Natural killer cell (primary cell): ENCODE measurements at regions not wholly inside any gene's neighbourhood (a gene's known extent, or its start where the extent isn't known, plus 50 kb on each side); places are given as distances from the start of the nearest gene placed in this dataset.
"Not testable (repeated sequence)": the region's sequence is repeated elsewhere in the genome, so short reads cannot be mapped to it uniquely, and the experiment has no call there.

ENCODE experiments used
- ATAC-seq, 3 donors: fragments of 150-1000 bp in 2 of 3; fragments of 200-7000 bp in 1 of 3; cut with Tn5 transposase; 1 replicate in 1 of 3; 2 replicates in 2 of 3; pipeline ENCODE4 v1.10.0; 2021; ENCODE audit warnings: mild to moderate bottlenecking in 2 of 3, moderate library complexity in 2 of 3
- DNase-seq, 2 donors: peaks; one replicate each; pipeline versions ENCODE4 v3.0.0 to v3.0.0-alpha.2; 2013 to 2021; ENCODE audit warnings: mixed read lengths in 1 of 2
- H3K27ac ChIP-seq: one replicate; pipeline ENCODE4 v1.5.1; 2013; ENCODE audit warnings: mild to moderate bottlenecking, low read length
- H3K27me3 ChIP-seq: one replicate; pipeline ENCODE4 v1.6.1; 2013; ENCODE audit warnings: low read length; ENCODE audit not compliant: control insufficient read depth, insufficient read depth
- H3K36me3 ChIP-seq: one replicate; pipeline ENCODE4 v1.6.1; 2013; ENCODE audit warnings: low read length; ENCODE audit not compliant: control insufficient read depth, insufficient read depth
- H3K4me1 ChIP-seq: one replicate; pipeline ENCODE4 v1.6.1; 2013; ENCODE audit warnings: low read length; ENCODE audit not compliant: control insufficient read depth, insufficient read depth
- H3K4me3 ChIP-seq: one replicate; pipeline ENCODE4 v1.5.1; 2013; ENCODE audit warnings: low read length
- H3K9me3 ChIP-seq: one replicate; pipeline ENCODE4 v1.6.1; 2013; ENCODE audit warnings: low read length; ENCODE audit not compliant: control insufficient read depth, insufficient read depth
- H3K27ac Mint-ChIP-seq, 2 donors: one replicate each; pipeline ENCODE4 v1.8.0; 2022; ENCODE audit warnings: mild to moderate bottlenecking in 2 of 2, mixed read lengths in 2 of 2, moderate library complexity in 1 of 2
- H3K27me3 Mint-ChIP-seq, 2 donors: one replicate each; pipeline ENCODE4 v1.8.0; 2022; ENCODE audit warnings: low read depth in 2 of 2, mixed read lengths in 2 of 2
- H3K36me3 Mint-ChIP-seq: one replicate; pipeline ENCODE4 v1.8.0; 2022; ENCODE audit warnings: mixed read lengths
- H3K4me1 Mint-ChIP-seq, 2 donors: one replicate each; pipeline ENCODE4 v1.8.0; 2022; ENCODE audit warnings: mixed read lengths in 2 of 2
- H3K4me3 Mint-ChIP-seq: one replicate; pipeline ENCODE4 v1.8.0; 2022; ENCODE audit warnings: mild to moderate bottlenecking, moderate library complexity, mixed read lengths
- H3K9me3 Mint-ChIP-seq, 2 donors: one replicate each; pipeline ENCODE4 v1.8.0; 2022; ENCODE audit warnings: mixed read lengths in 2 of 2
- CTCF ChIP-seq: fragments of 200-600 bp; IDR thresholded peaks from one replicate; pipeline ENCODE4 v1.8.0; 2022; ENCODE audit warnings: antibody characterized with exemption
- WGBS: methylation state at CpG from one replicate; pipeline ENCODE4 v1.1.7; 2013; ENCODE audit warnings: missing lambda C conversion rate; ENCODE audit not compliant: insufficient coverage; 5-methylcytosine and 5-hydroxymethylcytosine counted together
- intact Hi-C: fragments of 100-400 bp; cut with micrococcal nuclease; formaldehyde crosslinking; loops from one replicate; pipeline ENCODE4 v1.14.2; 2022

DNA sequence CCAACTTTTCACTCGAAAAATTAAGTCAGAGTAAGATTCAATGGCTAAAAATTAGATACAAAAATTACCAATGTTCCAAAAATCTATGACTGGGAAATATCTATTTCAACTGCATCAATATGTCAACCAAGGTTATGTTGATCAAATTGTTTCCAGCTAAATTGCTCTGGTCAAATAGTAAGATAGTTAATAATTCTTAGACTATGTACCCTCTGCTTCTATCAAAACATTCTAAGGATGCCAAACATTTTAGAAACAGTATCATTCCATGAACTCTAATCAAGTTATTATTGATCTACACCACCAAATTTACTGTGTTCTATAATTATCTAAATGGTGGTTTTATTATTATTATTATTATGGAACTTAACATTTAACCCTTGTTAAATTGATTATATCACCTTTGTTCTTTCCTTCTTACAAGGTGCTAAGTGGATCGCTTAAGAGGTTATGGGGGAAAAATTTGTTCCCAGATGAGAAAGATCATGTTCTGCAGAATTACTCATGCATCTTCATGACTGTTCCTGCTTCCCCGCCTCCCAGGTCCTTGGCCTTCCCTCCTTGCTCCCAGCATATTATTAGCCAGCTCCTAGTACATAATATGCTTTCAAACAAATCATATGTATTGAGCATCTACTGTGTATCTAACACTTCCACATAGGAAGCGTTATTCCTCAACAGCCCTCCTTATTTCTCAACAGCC, 240.5 kb upstream of the KRR1 start:
- Mint-ChIP-seq H3K4me1 (peaks cover 0 to 16% of the 10 kb centered on the region in 2 donors), H3K27ac (no peak overlapping the region), H3K9me3 (no peaks in the 10 kb centered on the region), H3K4me3 (no peak overlapping the region), H3K36me3 (no peaks in the 10 kb centered on the region), H3K27me3 (peaks cover 0 to 3% of the 10 kb centered on the region in 2 donors)
- no peaks in the 10 kb centered on the region for H3K4me1 ChIP-seq
- ATAC-seq (no peak), DNase-seq (no peak)
- WGBS, result 78% methylated on average over 2 of the region's 4 CpGs
- no peaks in the 10 kb centered on the region for H3K27me3 ChIP-seq
- no peaks in the 10 kb centered on the region for H3K9me3 ChIP-seq
- H3K27ac ChIP-seq, result no peak overlapping the region
- intact Hi-C loops, result no loop called here
- no peaks in the 10 kb centered on the region for H3K36me3 ChIP-seq
- no peak overlapping the region for H3K4me3 ChIP-seq
- TF ChIP-seq CTCF, result no peak

DNA sequence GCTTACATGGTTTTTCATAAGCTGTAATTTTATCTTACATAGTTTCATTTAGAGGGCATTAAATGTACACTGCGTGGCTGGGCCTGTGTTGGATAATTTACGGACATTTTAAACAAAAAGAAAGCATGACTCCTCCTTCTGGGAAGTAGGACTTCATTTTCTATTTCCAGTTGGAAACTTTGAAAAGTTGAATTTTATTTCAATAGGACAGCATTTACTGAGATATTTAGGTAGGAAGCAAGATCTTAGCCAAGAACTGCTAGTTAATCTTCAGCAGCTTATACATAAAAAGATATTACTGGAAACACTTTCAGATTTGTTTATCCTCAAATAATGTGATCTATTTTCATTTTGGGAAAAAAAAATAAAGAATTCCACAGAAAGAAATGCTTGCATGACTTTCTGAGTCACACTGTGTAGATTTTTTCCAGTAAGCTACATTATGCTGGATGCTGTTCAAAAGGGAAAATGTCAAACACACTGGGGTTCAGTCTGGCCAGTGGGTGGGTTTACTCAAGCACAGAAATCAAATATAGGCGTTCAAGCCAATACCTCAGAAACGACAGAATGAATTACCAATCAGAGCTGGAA, 239.4 kb upstream of the KRR1 start:
- H3K27me3 ChIP-seq, result no peaks in the 10 kb centered on the region
- TF ChIP-seq CTCF, result no peak
- no peaks in the 10 kb centered on the region for H3K9me3 Mint-ChIP-seq
- no peak for ATAC-seq
- no peaks in the 10 kb centered on the region for H3K9me3 ChIP-seq
- 89% methylated on average over 4 of the region's 4 CpGs for WGBS
- no peak overlapping the region for H3K27ac ChIP-seq
- no peaks in the 10 kb centered on the region for H3K4me1 ChIP-seq
- H3K4me3 Mint-ChIP-seq, result no peak overlapping the region
- H3K27me3 Mint-ChIP-seq, result peaks cover 0 to 3% of the 10 kb centered on the region in 2 donors
- H3K27ac Mint-ChIP-seq, result no peak overlapping the region
- H3K36me3 Mint-ChIP-seq, result no peaks in the 10 kb centered on the region
- peaks cover 0 to 16% of the 10 kb centered on the region in 2 donors for H3K4me1 Mint-ChIP-seq
- intact Hi-C loops, result no loop called here
- no peaks in the 10 kb centered on the region for H3K36me3 ChIP-seq
- H3K4me3 ChIP-seq, result no peak overlapping the region
- DNase-seq, result no peak

DNA sequence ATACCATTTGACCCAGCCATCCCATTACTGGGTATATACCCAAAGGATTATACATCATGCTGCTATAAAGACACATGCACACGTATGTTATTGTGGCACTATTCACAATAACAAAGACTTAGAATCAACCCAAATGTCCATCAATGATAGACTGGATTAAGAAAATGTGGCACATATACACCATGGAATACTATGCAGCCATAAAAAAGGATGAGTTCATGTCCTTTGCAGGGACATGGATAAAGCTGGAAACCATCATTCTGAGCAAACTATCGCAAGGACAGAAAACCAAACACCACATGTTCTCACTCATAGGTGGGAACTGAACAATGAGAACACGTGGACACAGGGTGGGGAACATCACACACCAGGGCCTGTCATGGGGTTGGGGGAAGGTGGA, 237.6 kb upstream of the KRR1 start:
- ATAC-seq, H3K36me3 ChIP-seq, intact Hi-C loops, DNase-seq, H3K27me3 ChIP-seq, H3K27ac Mint-ChIP-seq, H3K4me1 Mint-ChIP-seq, H3K4me3 Mint-ChIP-seq, H3K9me3 Mint-ChIP-seq, H3K4me3 ChIP-seq, H3K4me1 ChIP-seq, H3K27ac ChIP-seq, H3K9me3 ChIP-seq, H3K27me3 Mint-ChIP-seq, H3K36me3 Mint-ChIP-seq: not testable (repeated sequence)
- 100% methylated on average over 1 of the region's 3 CpGs for WGBS

DNA sequence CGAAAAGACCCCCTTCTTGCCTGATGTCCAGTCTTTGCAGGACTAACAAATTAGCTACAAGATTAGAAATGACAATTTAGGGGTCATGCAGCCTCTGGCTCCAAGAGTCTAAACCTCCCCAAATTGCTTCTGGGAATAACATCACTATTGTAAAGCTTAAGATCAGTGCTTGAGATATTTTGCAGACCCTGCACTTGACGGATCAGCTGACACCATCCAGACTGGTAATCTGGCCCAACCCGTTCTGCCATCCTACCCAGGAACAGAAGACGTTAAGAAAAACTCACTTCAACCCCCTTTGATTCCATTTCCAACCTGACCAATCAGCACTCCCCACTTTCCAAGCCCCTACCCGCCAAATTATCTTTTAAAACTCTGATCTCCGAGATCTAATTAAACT, 236.7 kb upstream of the KRR1 start:
- H3K9me3 ChIP-seq, result no peaks in the 10 kb centered on the region
- WGBS, result 90% methylated on average over 6 of the region's 6 CpGs
- no peaks in the 10 kb centered on the region for H3K27me3 ChIP-seq
- Mint-ChIP-seq H3K27ac (no peak overlapping the region), H3K27me3 (peaks cover 7 to 9% of the 10 kb centered on the region in 2 donors), H3K4me1 (no peaks in the 10 kb centered on the region), H3K36me3 (no peaks in the 10 kb centered on the region), H3K9me3 (no peaks in the 10 kb centered on the region), H3K4me3 (no peak overlapping the region)
- no peaks in the 10 kb centered on the region for H3K4me1 ChIP-seq
- ATAC-seq (no peak), DNase-seq (no peak)
- H3K36me3 ChIP-seq, result no peaks in the 10 kb centered on the region
- intact Hi-C loops, result no loop called here
- no peak overlapping the region for H3K4me3 ChIP-seq
- no peak overlapping the region for H3K27ac ChIP-seq
- no peak for TF ChIP-seq CTCF
